HEK293T (cell line): ENCODE measurements at regions not wholly inside any gene's neighbourhood (a gene's known extent, or its start where the extent isn't known, plus 50 kb on each side); places are given as distances from the start of the nearest gene placed in this dataset.

Experiments
- BHLHE40 ChIP-seq: fragments of 450-650 bp; IDR thresholded peaks from 2 replicates; pipeline ENCODE4 v1.6.1; 2016; ENCODE audit warnings: mild to moderate bottlenecking, moderate library complexity, borderline replicate concordance
- ELF4 ChIP-seq: fragments of 450-650 bp; IDR thresholded peaks from 2 replicates; pipeline ENCODE4 v1.6.1; 2017; ENCODE audit warnings: antibody characterized with exemption
- L3MBTL2 ChIP-seq: fragments of 450-650 bp; conservative IDR thresholded peaks from 2 replicates; pipeline ENCODE4 v1.6.1; 2016; ENCODE audit warnings: mild to moderate bottlenecking
- SP1 ChIP-seq: fragments of 450-650 bp; IDR thresholded peaks from 2 replicates; pipeline ENCODE4 v1.6.1; 2017
- TARDBP ChIP-seq: fragments of 450-650 bp; IDR thresholded peaks from 2 replicates; pipeline ENCODE4 v1.6.1; 2016
- ZNF384 ChIP-seq: fragments of 450-650 bp; IDR thresholded peaks from 2 replicates; pipeline ENCODE4 v1.6.1; 2016

DNA sequence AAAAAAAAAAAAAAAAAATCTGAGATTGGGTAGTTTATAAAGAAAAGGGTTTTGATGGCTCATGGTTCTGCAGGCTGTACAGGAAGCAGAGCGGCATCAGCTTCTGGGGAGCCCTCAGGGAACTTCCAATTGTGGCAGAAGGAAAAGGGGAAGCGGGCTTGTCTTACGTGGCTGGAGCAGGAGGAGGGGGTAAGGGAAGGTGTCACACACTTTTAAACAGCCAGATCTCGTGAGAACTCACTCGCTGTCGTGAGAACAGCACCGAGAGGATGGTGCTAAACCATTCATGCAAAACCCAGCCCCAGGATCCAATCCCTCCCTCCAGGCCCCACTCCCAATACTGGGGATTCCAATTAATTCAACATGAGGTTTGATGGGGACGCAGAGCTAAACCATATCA is 806.2 kb downstream of the TBC1D22A start:
- TF ChIP-seq ELF4 (no peak), SP1 (no peak), L3MBTL2 (no peak), ZNF384 (no peak), TARDBP (no peak), BHLHE40 (no peak)
